ENCODE measurements at regions not wholly inside any gene's neighbourhood (a gene's known extent, or its start where the extent isn't known, plus 50 kb on each side); places are given as distances from the start of the nearest gene placed in this dataset.

DNA sequence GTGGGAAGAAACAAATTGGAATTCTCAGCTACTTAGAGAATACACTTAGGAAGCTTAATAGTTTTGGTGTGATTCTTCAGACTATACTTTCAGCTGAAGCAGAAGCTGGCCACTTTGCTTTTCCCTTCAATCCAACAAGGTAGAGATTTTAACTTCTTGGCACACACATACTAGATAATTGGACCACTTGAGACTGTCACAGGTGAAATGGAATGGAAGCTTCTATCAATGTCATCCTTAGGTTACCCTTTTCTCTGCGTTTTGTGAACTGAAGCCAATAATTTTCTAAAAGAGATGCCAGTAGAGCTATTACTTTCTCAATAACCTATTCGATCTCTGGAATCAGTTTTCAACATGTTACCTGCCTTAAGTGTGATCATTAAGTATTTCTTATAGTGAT is 405.3 kb downstream of the PCDH20 start:
- no peak for TF ChIP-seq CTCF (IDR thresholded peaks at IDR 0.05)
- TF ChIP-seq, protein P1, sequence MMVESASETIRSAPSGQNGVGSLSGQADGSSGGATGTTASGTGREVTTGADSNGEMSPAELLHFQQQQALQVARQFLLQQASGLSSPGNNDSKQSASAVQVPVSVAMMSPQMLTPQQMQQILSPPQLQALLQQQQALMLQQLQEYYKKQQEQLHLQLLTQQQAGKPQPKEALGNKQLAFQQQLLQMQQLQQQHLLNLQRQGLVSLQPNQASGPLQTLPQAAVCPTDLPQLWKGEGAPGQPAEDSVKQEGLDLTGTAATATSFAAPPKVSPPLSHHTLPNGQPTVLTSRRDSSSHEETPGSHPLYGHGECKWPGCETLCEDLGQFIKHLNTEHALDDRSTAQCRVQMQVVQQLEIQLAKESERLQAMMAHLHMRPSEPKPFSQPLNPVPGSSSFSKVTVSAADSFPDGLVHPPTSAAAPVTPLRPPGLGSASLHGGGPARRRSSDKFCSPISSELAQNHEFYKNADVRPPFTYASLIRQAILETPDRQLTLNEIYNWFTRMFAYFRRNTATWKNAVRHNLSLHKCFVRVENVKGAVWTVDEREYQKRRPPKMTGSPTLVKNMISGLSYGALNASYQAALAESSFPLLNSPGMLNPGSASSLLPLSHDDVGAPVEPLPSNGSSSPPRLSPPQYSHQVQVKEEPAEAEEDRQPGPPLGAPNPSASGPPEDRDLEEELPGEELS (CRISPR knock-in tag; IDR thresholded peaks at IDR 0.05): no peak
- no peak for TF ChIP-seq GRHL2 (CRISPR knock-in tag; IDR thresholded peaks at IDR 0.05; ENCODE audit: insufficient replicate concordance, severe bottlenecking)

Measured in WTC11 (cell line).